SHP77 treated with DMSO at 0.1 percent for 48 hours (cell line): ENCODE measurements at regions not wholly inside any gene's neighbourhood (a gene's known extent, or its start where the extent isn't known, plus 50 kb on each side); places are given as distances from the start of the nearest gene placed in this dataset.

Source experiments
- DNase-seq: peaks from one replicate; lab custom pipeline; 2025; lab: John Stamatoyannopoulos, UW

GRCh38 chr2:52857722-52858121 lies 909.9 kb upstream of the CHAC2 start:
- DNase-seq = no peak

GRCh38 chr2:52852006-52852405 lies 915.6 kb upstream of the CHAC2 start:
- no peak for DNase-seq

GRCh38 chr2:52844701-52845423 lies 922.7 kb upstream of the CHAC2 start:
- no peak for DNase-seq

GRCh38 chr2:52835909-52836308 lies 931.7 kb upstream of the CHAC2 start:
- no peak for DNase-seq

- no peak for DNase-seq
These were observed 936.4 kb upstream of the CHAC2 start for GRCh38 chr2:52831216-52831615.

GRCh38 chr2:52828112-52828511 lies 939.5 kb upstream of the CHAC2 start:
- no peak for DNase-seq

- no peak for DNase-seq
These were observed 946.0 kb upstream of the CHAC2 start for GRCh38 chr2:52821631-52822030.

- DNase-seq = no peak
These were observed 948.6 kb upstream of the CHAC2 start for GRCh38 chr2:52818958-52819357.

- no peak for DNase-seq
These were observed 957.1 kb upstream of the CHAC2 start for GRCh38 chr2:52810460-52810859.

GRCh38 chr2:52805901-52806410 lies 961.6 kb upstream of the CHAC2 start:
- DNase-seq = no peak

GRCh38 chr2:52794581-52794980 lies 973.0 kb upstream of the CHAC2 start:
- no peak for DNase-seq

- no peak for DNase-seq
These were observed 988.2 kb upstream of the CHAC2 start for GRCh38 chr2:52779446-52779845.

- DNase-seq = no peak
These were observed 991.0 kb upstream of the CHAC2 start for GRCh38 chr2:52776571-52776970.

- no peak for DNase-seq
These were observed 991.9 kb upstream of the CHAC2 start for GRCh38 chr2:52775674-52776073.

- DNase-seq = no peak
These were observed 1001.9 kb upstream of the CHAC2 start for GRCh38 chr2:52765735-52766134.

- no peak for DNase-seq
These were observed 1017.8 kb upstream of the CHAC2 start for GRCh38 chr2:52749764-52750163.

GRCh38 chr2:52745144-52745543 lies 1022.5 kb upstream of the CHAC2 start:
- no peak for DNase-seq

- no peak for DNase-seq
These were observed 1034.7 kb upstream of the CHAC2 start for GRCh38 chr2:52732849-52733395.

GRCh38 chr2:52724585-52724984 lies 1043.0 kb upstream of the CHAC2 start:
- no peak for DNase-seq

GRCh38 chr2:52717836-52718235 lies 1049.8 kb upstream of the CHAC2 start:
- DNase-seq = no peak

- DNase-seq = no peak
These were observed 1056.6 kb upstream of the CHAC2 start for GRCh38 chr2:52710810-52711618.

- DNase-seq = no peak
These were observed 1063.4 kb upstream of the CHAC2 start for GRCh38 chr2:52704251-52704650.

- no peak for DNase-seq
These were observed 1064.6 kb upstream of the CHAC2 start for GRCh38 chr2:52703004-52703403.
